GM23248 (cell line): ENCODE measurements at regions not wholly inside any gene's neighbourhood (a gene's known extent, or its start where the extent isn't known, plus 50 kb on each side); places are given as distances from the start of the nearest gene placed in this dataset.

Source experiments
- EZH2 ChIP-seq: fragments of 200-600 bp; sonication (generic); IDR thresholded peaks from 2 replicates; pipeline ENCODE4 v1.6.1; 2018; ENCODE audit warnings: antibody characterized with exemption, mild to moderate bottlenecking; ENCODE audit not compliant: insufficient read depth, poor library complexity, severe bottlenecking
- EZH2phosphoT487 ChIP-seq: fragments of 200-600 bp; sonication (generic); IDR thresholded peaks from 2 replicates; pipeline ENCODE4 v1.6.1; 2018; ENCODE audit warnings: antibody characterized with exemption, moderate library complexity, mild to moderate bottlenecking, low read depth; ENCODE audit not compliant: insufficient read depth

DNA sequence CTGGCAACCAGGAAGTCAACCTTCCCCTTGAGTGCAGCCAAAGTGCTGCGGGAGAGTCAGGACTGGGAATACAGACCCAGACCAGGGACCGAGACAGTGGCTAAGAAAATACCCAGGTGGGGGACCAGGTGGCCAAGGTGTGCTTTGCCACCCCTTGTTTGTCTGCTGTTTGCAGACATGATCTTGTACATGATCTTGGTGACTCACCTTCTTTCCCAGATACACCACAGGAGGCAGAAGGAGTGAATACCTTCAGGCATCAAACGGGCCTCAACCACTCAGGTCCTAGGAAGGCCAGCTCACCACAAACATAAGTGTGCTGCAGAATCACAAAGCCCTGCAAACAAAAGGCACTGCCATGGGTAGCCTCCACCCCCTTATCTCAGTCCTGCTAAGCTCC is 62.0 kb downstream of the CNGA2 start:
- no peak for TF ChIP-seq EZH2
- TF ChIP-seq EZH2phosphoT487 = no peak
